Activated CD8-positive, alpha-beta memory T cell treated with anti-CD3 and anti-CD28 coated beads for 48 hours (primary cell): ENCODE measurements at regions not wholly inside any gene's neighbourhood (a gene's known extent, or its start where the extent isn't known, plus 50 kb on each side); places are given as distances from the start of the nearest gene placed in this dataset.
"Not testable (repeated sequence)": the region's sequence is repeated elsewhere in the genome, so short reads cannot be mapped to it uniquely, and the experiment has no call there.

Experiments
- DNase-seq, 3 experiments: peaks; one replicate each; pipeline ENCODE4 v3.0.0-alpha.2; 2020; ENCODE audit warnings: low read depth in 2 of 3, low spot score in 2 of 3

DNA sequence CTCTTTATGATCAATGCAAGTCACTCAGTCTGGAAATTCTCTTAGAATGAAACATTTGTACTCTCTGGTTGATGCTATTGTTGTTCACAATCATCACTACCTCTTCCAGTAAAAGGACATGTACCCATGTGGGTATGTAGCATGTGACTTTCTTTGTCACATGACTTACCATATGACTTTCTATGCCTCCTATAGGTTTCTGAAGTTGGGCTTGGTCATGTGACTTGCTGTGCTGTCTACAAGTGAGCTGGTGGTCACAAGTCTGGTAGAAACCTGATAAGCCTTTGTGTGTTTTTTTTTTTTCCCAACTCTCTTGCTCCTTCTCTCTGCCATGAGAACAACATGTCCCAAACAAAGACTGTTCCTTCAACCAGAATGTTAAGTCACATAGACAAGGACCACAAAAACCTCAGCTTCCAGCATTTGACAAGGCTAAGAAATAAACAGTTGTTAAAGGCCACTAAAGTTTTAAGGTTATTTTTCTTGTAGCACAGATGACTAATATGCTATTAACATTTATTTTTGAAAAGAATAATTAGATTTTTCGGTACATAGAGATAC, 379.2 kb upstream of the SLC35B3 start:
- no peak for DNase-seq

DNA sequence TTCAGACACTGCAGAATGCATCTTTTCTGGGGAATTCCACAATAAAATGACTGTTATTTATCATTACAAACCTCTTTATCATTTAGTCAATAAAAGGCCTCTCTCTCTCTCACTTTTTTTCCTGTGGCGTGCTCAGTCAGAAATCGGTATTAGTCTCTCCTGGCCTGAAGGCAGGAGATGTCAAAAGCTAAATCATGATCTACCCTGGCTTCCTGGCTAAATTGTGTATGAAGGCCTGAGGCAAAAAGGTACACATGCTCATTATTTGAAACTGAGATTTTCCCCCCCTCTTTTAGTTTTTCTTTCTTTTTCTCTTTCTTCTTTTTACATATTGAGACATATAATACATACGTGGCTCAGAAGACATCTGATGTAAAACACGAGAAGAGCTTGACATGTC, 375.0 kb upstream of the SLC35B3 start:
- DNase-seq: no peak

DNA sequence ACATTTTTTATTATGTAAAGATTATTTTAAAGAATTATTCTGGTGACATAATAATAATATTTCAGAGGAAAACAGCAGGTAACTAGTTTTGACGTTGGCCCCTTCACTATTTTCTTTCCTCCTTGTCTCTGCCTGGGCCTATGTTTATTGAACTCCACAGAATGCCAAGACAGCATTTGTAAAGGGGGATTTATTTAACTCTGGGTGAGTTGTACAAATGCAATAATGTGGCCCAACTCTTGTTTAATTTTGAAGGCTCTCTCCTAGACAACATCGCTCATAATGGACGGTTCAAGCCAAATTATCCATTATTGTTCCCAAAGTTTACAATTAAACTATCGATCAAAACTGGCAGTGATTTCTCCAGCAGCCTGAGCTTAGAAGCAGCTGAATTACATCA, 374.3 kb upstream of the SLC35B3 start:
- no peak for DNase-seq

DNA sequence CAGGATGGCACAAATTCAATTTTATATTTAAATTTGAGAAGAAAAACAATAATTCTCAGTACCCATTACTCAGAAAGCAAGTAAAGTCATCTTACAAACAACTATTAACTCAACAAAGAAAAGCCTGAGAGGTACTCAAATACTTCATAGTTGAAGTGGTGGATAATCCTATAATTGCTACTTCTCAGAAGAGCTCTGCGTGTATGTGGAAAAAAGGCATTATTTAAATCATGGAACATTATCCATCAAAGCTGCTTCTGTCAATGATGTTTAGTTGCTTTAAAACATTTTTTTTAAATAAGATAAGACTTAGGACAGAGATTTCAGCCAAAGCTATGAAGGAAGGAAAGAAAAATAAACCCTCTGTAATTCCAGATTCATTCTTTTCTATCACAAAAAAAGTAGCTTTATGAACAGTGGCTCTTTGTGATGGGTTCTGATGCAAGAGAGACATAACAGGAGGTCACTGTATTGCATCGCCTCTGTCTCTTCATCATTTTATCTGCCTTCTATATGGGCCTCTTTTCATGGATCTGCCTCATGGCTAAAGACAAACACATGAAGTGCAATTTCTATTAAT, 367.9 kb upstream of the SLC35B3 start:
- no peak for DNase-seq

DNA sequence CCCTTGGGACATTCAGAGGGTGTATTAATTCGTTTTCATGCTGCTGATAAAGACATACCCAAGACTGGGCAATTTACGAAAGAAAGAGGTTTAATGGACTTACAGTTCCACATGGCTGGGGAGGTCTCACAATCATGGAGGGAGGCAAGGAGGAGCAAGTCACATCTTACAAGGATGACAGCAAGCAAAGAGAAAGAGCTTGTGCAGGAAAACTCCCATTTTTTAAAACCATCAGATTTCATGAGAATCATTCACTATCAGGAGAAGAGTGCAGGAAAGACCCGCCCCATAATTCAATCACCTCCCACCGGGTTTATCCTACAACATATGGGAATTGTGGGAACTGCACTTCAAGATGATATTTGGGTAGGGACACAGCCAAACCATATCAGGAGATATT, 367.1 kb upstream of the SLC35B3 start:
- DNase-seq: not testable (repeated sequence)

DNA sequence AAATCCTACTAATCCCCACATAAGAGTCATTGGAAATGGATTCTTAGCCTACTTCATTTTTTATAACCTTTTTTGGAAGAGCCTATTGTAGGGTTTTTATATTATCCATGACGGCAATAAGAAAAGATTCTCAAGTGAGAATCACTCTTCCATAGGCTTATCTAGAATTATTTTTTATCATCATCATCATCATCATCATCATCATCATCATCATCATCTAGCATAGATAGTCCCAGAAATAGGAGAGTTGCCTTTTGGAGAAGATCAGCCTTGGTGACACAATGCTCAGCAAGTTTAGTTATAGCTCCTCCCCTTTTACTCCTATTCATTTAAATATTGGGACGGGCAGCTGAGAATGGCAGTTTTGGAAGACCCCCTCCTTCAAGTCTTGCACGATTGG, 359.1 kb upstream of the SLC35B3 start:
- no peak for DNase-seq

DNA sequence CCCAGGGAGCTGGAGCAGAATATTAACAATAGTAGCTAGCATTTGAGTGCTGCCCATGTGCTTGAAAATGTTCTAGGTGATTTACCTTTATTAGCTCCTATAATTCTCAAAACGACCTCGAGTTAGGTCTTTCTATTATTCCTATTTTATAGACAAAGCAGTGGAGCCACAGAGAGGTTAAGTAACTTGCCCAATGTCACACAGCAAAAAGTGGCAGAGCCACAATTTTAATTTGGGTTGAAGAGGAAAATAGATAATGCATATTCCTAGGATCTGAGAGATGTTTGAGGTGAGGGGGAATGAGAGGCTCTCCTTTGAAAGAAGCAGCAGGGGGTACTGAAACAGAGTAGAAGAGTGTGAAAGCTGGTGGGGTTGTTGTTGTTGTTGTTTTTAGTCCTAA, 354.5 kb upstream of the SLC35B3 start:
- no peak for DNase-seq

DNA sequence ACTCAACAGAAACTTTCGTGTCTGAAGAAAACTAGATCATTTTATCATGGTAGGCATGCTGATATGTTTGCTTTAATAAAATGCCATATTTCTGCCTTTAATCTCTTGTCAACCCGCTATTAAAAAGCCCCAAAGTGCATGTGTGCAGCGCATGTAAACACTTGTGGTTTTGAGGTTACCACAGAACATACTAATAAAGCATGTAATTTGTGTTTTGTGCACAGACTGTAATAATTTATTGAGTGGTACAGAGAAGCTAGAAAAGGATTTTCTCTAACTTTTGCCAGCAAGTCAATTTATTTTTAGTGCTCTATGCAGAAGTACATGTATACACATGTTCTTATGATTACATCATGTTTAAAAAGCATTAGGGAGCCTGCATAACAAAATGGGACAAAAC, 349.9 kb upstream of the SLC35B3 start:
- DNase-seq: no peak

DNA sequence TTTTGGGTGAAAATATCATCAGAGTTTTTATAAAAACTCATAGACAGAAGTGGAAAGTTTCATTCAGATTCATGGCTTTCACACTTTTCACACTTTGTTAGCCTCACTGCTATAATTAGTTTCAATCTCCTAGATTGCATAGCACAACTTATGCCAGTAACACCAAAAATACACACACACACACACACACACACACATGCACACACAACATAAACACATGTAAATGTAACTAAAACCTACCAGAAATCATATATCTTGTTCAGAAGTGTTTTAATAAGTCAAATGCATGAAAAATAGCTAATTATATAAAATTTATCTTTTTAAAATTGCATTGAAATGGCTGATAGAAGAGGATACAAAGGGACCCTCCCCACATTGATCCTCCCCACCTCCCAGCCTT, 347.8 kb upstream of the SLC35B3 start:
- DNase-seq: no peak

DNA sequence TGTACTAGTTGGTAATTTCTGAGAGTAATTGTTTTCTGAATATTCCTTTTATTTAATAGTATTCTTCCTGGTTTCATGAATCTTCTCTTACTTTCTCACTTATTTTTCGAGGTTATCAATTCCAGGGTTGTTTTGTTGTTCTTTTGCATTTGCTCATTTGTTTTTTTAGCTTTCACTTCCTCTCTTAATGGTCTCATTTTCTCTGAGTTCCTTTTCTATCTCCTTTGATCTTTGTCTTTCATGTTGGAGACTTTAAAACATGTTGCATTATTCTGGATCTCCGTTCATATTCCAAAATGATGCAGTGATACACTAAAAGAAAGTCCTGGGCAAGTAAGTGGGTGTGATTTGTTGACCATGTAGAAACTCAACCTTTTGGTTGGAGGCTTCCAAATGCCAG, 345.3 kb upstream of the SLC35B3 start:
- no peak for DNase-seq

DNA sequence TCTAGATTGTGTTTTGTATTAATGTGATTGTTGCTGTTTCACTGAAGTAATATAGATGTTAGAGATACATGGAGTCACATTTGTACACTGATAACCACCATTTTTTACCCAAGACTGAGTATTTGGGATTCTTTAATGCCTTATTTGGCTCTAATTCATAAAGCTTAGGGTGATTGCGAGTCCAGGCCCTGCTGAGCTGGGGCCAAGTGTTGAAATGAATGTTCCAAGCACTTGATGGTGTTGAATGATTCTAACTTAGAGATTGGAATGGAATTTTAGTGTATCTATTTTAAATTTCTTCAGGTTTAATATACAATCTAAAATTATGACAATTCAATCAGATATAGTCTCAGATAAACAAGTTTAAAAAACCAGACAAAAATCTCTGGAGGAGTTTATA, 329.4 kb upstream of the SLC35B3 start:
- no peak for DNase-seq

DNA sequence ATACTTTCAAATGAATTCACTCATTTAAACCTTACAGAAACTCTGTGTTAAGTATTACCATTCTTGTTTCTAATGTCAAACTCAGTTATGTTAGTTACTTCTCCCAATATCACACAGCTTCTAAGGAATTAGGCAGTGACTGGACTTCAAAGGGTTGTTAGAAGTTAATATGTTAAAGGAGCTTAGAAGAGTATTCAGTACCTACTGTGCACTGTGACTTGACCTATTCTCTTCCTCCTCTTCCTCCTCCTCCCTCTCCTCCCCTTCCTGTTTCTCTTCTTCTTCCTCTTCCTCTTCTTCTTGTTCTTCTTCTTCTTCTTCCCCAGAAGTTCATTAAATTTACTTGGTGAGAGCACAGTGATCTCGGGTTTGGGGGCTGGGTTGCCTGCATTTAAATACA, 325.6 kb upstream of the SLC35B3 start:
- DNase-seq: no peak

DNA sequence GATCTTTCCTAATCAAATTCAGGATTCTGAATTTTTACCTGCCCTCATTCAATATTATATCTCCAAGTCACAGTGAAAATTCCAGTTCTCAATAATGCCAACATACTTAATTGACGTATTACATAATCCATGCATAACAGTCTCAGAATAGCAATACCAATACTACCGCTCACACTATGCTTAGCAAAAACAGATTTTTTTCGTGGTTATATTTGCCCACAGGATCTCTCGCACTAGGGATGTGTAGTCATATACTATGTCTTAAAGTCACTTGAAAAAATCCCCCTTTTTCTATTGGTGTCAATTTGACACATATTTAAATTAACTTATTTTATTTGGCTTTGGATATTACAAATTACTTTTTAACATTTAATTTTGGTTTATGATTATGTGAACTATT, 323.1 kb upstream of the SLC35B3 start:
- DNase-seq: no peak

DNA sequence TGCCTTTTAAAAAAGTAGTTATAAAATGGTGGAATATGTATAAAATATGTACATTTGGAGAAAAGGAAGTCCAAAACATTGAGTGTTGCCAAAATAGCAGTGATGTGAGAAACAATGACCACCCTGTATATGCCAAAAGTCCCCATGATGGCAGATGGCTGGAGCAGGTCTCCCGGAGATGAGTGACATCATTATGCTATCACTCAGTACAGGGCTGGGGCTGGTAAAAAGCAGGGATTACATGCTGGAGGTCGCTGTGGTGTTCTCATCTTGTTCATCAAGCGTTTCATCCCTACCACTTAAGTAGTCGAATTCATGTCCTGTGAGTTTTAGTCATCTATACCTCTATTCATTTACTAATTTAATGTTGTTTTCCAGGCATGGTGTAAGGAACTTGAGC, 315.3 kb upstream of the SLC35B3 start:
- no peak for DNase-seq

DNA sequence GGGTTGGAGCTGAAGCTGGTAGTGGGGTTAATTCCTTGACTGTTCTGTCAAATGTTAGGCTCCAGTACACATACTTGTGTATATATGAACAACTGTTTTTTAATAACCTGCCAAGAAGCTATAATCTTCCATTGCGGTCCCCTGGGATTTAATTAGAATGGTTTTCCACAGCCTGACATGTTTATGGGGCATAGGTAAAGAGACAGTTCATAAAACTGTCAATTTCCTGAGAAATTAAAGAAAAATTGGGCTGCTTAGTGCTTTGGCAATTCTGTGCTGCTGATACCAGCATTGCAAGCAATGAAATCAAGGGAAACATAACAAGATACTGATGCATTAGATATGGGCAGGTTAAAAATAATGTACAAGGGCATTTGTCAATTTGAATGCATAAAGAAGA, 314.1 kb upstream of the SLC35B3 start:
- DNase-seq: no peak

DNA sequence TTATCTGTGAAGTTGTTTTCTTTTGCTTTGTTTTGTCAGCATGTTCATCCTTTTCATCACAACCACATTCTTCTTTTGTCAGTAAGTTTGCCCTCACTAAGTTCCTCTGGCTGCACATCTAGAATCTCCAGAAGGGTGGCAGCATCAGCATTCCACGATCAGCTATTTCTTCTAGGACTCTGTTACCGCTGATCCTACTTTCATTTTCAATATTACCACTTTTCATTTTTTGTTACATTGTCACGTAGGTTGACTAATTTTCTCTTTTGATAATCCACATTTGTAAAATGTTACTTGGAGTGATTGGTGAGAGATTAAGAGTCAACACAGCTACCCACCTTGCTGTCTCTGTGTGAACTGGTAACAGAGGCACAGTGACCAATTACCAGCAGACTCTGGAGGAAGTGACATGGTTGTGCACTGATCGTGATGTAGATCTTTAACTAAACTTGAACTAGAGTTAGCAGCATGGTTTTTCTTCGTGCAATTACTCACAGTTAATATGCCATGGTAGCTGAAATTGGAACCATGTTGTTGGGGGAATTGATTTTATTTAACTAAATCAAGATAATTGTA, 307.9 kb upstream of the SLC35B3 start:
- DNase-seq: no peak

DNA sequence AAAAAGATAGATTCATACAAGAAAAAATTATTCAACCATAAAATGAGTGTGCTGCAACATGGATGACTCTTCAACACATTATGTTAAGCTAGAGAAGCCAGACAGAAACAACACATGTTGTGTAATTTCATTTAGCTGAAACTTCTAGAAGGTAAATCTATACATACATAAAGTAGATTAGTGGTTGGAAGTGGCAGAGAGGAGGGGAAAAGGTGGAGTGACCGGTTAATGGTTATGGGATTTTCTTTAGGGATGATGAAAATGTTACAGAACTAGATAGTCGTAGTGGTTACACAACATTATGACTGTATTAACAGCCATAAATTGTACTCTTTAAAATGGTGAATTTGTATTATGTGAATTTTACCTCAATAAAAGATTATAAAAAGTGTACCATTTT, 304.1 kb upstream of the SLC35B3 start:
- DNase-seq: no peak

DNA sequence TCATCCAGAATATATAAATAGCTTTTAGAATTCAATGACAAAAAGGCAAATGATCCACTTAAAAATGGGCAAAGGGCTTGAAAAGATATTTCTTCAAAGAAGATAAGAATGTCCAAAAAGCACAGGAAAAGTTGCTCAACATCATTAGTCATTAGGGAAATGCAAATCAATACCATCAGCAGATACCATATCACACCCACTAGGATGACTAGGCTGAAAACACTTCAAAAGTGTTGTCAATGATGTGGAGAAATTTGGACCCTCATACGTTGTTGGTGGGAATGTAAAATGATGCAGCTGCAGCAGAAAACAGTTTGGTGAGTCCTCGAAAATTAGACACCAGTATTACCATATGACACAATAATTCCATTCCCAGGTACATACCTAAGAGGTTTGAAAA, 303.6 kb upstream of the SLC35B3 start:
- DNase-seq: no peak

DNA sequence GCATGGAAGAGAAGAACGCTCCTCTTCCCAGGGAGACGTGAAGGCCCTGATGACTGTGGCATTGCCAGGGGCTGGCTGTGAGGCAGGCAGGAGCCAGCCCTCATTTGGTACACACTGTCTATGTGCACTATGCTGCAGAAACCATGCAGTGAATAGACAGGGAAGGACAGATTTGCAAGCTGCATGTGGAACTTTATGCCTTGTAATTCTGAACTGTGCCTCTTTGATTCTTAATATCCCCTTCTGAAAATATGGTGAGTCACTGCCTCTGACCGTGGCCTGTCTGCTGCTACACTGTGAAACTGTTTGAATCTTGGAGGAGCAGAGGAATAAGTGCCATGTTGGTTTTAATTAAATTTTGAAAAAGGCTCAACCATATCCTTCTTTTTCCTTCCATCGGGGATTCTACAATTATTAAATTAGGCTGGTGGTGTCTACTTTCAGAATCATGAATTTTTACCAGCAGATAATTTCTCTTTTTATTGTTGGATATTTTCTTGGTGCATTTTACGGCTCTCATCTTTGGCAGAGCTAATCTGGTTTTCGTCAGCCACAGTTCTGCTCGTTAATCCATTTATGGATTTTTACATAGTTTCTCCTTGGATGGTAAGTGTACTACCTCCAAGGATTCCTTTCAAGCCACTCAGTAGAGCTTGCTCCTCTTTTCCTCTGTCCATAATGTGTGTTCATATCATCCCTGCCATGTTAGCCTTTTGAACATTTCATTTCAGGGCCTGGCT, 301.0 kb upstream of the SLC35B3 start:
- no peak for DNase-seq

DNA sequence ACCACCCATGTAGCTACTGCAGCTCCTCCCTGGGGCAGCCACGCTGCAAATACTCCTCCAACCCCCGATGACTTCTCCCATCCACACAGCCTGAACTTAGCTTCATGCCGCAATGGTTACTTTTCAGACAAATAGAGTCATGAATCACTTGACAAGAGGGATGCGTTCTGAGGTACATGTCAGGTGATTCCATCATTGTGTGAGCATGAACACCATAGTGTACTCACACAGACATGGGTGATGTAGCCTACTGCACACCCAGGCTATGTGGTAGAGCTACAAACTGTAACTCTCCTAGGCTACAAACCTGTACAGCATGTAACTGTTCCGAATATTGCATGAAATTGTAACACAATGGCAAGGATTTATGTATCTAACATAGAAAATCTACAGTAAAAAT, 298.5 kb upstream of the SLC35B3 start:
- no peak for DNase-seq

DNA sequence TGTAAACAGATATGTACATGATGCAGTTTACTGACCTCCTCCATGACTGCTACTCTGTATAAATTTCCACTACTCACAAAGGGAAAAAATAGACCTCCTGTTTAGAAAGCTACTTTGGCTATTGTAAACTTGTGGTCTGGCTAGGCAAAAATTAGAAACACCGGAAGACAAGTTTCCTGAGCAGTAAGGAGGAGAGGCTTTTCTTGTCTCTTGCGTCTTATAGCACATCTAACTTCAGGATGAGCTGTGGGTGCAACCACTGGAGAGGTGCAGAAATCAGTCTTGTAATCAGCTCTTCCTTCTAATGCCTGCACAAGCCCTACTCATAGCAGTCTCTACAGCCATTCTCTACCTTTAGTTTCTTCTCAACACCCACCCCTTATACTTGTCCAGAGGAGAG, 296.5 kb upstream of the SLC35B3 start:
- DNase-seq: no peak

DNA sequence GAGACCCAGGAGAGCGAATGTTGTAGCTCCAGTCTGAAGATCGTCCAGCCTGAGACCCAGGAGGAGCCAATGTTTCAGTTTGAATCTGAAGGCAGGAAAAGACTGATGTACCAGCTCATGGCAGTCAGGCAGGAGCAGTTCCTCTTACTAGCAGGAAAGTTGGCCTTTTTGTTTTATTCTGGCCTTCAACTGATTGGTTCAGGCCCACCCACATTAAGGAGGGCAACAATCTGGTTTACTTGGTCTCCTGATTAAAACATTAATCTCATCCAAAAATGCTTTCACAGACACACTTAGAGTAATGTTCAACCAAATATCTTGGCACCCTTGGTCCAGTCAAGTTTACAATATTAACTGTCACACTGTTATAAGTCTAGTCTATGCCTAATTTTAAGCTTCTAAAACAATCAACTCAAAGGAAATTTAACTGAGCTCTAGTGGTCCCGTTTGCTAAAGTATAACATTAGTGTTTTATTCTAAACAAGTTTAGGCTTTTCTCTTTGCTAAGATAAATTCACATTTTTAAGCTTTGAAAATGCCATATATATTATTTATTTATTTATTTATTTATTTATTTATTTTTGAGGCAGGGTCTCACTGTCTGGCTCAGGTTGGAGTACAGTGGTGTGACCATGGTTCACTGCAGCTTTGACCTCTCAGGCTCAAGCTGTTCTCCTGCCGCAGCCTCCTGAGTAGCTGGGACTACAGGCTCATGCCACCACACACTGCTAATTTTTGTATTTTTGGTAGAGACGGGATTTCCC, 275.5 kb upstream of the SLC35B3 start:
- DNase-seq: no peak
